ENCODE measurements at regions not wholly inside any gene's neighbourhood (a gene's known extent, or its start where the extent isn't known, plus 50 kb on each side); places are given as distances from the start of the nearest gene placed in this dataset.

- no peak for TF ChIP-seq ARNTL (CRISPR knock-in tag; IDR thresholded peaks at IDR 0.05; ENCODE audit: borderline replicate concordance, low read depth)
- TF ChIP-seq ZC3H10 (CRISPR knock-in tag; IDR thresholded peaks at IDR 0.05): no peak
- TF ChIP-seq ZNF565 (CRISPR knock-in tag; conservative IDR thresholded peaks at IDR 0.05; ENCODE audit: low read depth): no peak
- TF ChIP-seq POU6F1 (CRISPR knock-in tag; IDR thresholded peaks at IDR 0.05; ENCODE audit: borderline replicate concordance, low read depth): no peak
- TF ChIP-seq GLIS3 (CRISPR knock-in tag; IDR thresholded peaks at IDR 0.05): no peak
- TF ChIP-seq PPARA (CRISPR knock-in tag; IDR thresholded peaks at IDR 0.05; ENCODE audit: borderline replicate concordance): no peak
- TF ChIP-seq SNAI2 (CRISPR knock-in tag; IDR thresholded peaks at IDR 0.05): no peak
- TF ChIP-seq ZFP3 (CRISPR knock-in tag; IDR thresholded peaks at IDR 0.05): no peak
- TF ChIP-seq RARB (CRISPR knock-in tag; IDR thresholded peaks at IDR 0.05): no peak
- no peak for TF ChIP-seq PATZ1 (CRISPR knock-in tag; IDR thresholded peaks at IDR 0.05; ENCODE audit: borderline replicate concordance)
- no peak for TF ChIP-seq ZFP30 (CRISPR knock-in tag; IDR thresholded peaks at IDR 0.05)
Measured at GRCh38 chr2:6398421-6398820, 467.3 kb downstream of the CMPK2 start.

Measured in SK-N-SH treated with all-trans-retinoic acid at 6 μM for 48 hours (cell line).